SK-N-SH treated with all-trans-retinoic acid at 6 μM for 48 hours (cell line): ENCODE measurements at regions not wholly inside any gene's neighbourhood (a gene's known extent, or its start where the extent isn't known, plus 50 kb on each side); places are given as distances from the start of the nearest gene placed in this dataset.

Experiments used
- ARNTL ChIP-seq: fragments of 450-650 bp; formaldehyde crosslinking; IDR thresholded peaks from 2 replicates; pipeline ENCODE4 v1.5.0; 2020; ENCODE audit warnings: low read depth, mild to moderate bottlenecking, moderate library complexity, borderline replicate concordance
- CSRNP3 ChIP-seq: fragments of 250-450 bp; sonication (Bioruptor Pico); IDR thresholded peaks from 2 replicates; pipeline ENCODE4 v1.5.1; 2021; ENCODE audit warnings: mild to moderate bottlenecking, moderate library complexity
- GLIS3 ChIP-seq: fragments of 250-450 bp; sonication (Bioruptor Pico); IDR thresholded peaks from 2 replicates; pipeline ENCODE4 v1.5.0; 2020; ENCODE audit warnings: mild to moderate bottlenecking, moderate library complexity
- OSR1 ChIP-seq: fragments of 250-450 bp; sonication (Bioruptor Pico); IDR thresholded peaks from 2 replicates; pipeline ENCODE4 v1.8.0; 2022; ENCODE audit warnings: moderate library complexity, mild to moderate bottlenecking, inconsistent platforms
- PATZ1 ChIP-seq: fragments of 250-450 bp; sonication (Bioruptor Pico); IDR thresholded peaks from 2 replicates; pipeline ENCODE4 v1.8.0; 2020; ENCODE audit warnings: mild to moderate bottlenecking, moderate library complexity, borderline replicate concordance
- SNAI2 ChIP-seq: fragments of 250-450 bp; sonication (Bioruptor Pico); IDR thresholded peaks from 2 replicates; pipeline ENCODE4 v1.5.0; 2020; ENCODE audit warnings: mild to moderate bottlenecking, moderate library complexity
- ZFP3 ChIP-seq: fragments of 250-450 bp; sonication (Bioruptor Pico); IDR thresholded peaks from 2 replicates; pipeline ENCODE4 v1.5.0; 2020; ENCODE audit warnings: mild to moderate bottlenecking, moderate library complexity

- TF ChIP-seq PATZ1 (CRISPR knock-in tag) (no peak), ARNTL (CRISPR knock-in tag) (no peak), ZFP3 (CRISPR knock-in tag) (no peak), SNAI2 (no peak), OSR1 (CRISPR knock-in tag) (no peak), GLIS3 (CRISPR knock-in tag) (no peak), CSRNP3 (CRISPR knock-in tag) (no peak)
Observed at GRCh38 chr12:42792265-42792664, 202.7 kb upstream of the PRICKLE1 start.
